GM23338 (cell line): ENCODE measurements at regions not wholly inside any gene's neighbourhood (a gene's known extent, or its start where the extent isn't known, plus 50 kb on each side); places are given as distances from the start of the nearest gene placed in this dataset.

Source experiments
- ATAC-seq: fragments of 200-7000 bp; cut with Tn5 transposase; 3 replicates; pipeline ENCODE4 v1.9.1; 2020
- DNase-seq: peaks from one replicate; pipeline ENCODE4 v3.0.0-alpha.2; 2015; ENCODE audit warnings: low spot score
- H2AFZ ChIP-seq: fragments of 200-600 bp; sonication (generic); 2 replicates; pipeline ENCODE4 v1.8.0; 2016; ENCODE audit warnings: antibody characterized with exemption, mild to moderate bottlenecking, moderate library complexity
- H3F3A ChIP-seq: fragments of 200-600 bp; sonication (generic); replicated peaks from 2 replicates; pipeline ENCODE4 v1.8.0; 2017; ENCODE audit warnings: antibody characterized with exemption, mixed run types, low read depth
- H3K27ac ChIP-seq: fragments of 200-600 bp; sonication (generic); 2 replicates; pipeline ENCODE4 v1.6.1; 2016; ENCODE audit warnings: low read depth
- H3K27me3 ChIP-seq: fragments of 200-600 bp; sonication (generic); 2 replicates; pipeline ENCODE4 v1.8.0; 2016; ENCODE audit warnings: mild to moderate bottlenecking, mixed run types, moderate library complexity; ENCODE audit not compliant: insufficient read depth
- H3K36me3 ChIP-seq: fragments of 200-600 bp; sonication (generic); 2 replicates; pipeline ENCODE4 v1.8.0; 2016; ENCODE audit warnings: mild to moderate bottlenecking; ENCODE audit not compliant: insufficient read depth
- H3K4me1 ChIP-seq: fragments of 200-600 bp; sonication (generic); 2 replicates; pipeline ENCODE4 v1.8.0; 2016; ENCODE audit warnings: mild to moderate bottlenecking, moderate library complexity; ENCODE audit not compliant: insufficient read depth
- H3K4me2 ChIP-seq: fragments of 200-600 bp; sonication (generic); 2 replicates; pipeline ENCODE4 v1.7.1; 2017; ENCODE audit warnings: mixed run types
- H3K4me3 ChIP-seq: fragments of 200-600 bp; sonication (generic); 2 replicates; pipeline ENCODE4 v1.6.1; 2016; ENCODE audit warnings: mixed run types
- H3K79me2 ChIP-seq: fragments of 200-600 bp; sonication (generic); replicated peaks from 2 replicates; pipeline ENCODE4 v1.8.0; 2017; ENCODE audit warnings: mild to moderate bottlenecking; ENCODE audit not compliant: insufficient read depth
- H3K9me2 ChIP-seq: fragments of 200-600 bp; sonication (generic); 2 replicates; pipeline ENCODE4 v1.8.0; 2017; ENCODE audit not compliant: insufficient read depth
- H4K20me1 ChIP-seq: fragments of 200-600 bp; sonication (generic); replicated peaks from 2 replicates; pipeline ENCODE4 v1.8.0; 2017; ENCODE audit warnings: mild to moderate bottlenecking; ENCODE audit not compliant: insufficient read depth
- H3K27ac Mint-ChIP-seq: 2 replicates; pipeline ENCODE4 v1.8.0; 2020; ENCODE audit warnings: inconsistent platforms, mild to moderate bottlenecking, moderate library complexity, mixed read lengths
- H3K27me3 Mint-ChIP-seq: 3 replicates; pipeline ENCODE4 v1.8.0; 2022; ENCODE audit warnings: low read depth, mild to moderate bottlenecking, moderate library complexity, mixed read lengths, inconsistent platforms; ENCODE audit not compliant: insufficient read depth, poor library complexity
- H3K36me3 Mint-ChIP-seq: 3 replicates; pipeline ENCODE4 v1.8.0; 2021; ENCODE audit warnings: low read depth, mild to moderate bottlenecking, inconsistent platforms, moderate library complexity, mixed read lengths
- H3K4me1 Mint-ChIP-seq: 3 replicates; pipeline ENCODE4 v1.8.0; 2020; ENCODE audit warnings: mild to moderate bottlenecking, inconsistent platforms, mixed read lengths
- H3K4me3 Mint-ChIP-seq: 3 replicates; pipeline ENCODE4 v1.8.0; 2021; ENCODE audit warnings: moderate library complexity, mild to moderate bottlenecking, inconsistent platforms, mixed read lengths
- H3K9me3 Mint-ChIP-seq: 3 replicates; pipeline ENCODE4 v1.8.0; 2020; ENCODE audit warnings: moderate library complexity, mild to moderate bottlenecking, inconsistent platforms, mixed read lengths
- CREB1 ChIP-seq: fragments of 250-450 bp; sonication (Bioruptor Pico); IDR thresholded peaks from 2 replicates; pipeline ENCODE4 v1.5.0; 2020; ENCODE audit warnings: low read depth, mild to moderate bottlenecking, moderate library complexity
- CTCF ChIP-seq, 2 experiments: fragments of 200-600 bp in 1 of 2; sonication (generic) in 1 of 2; conservative IDR thresholded peaks; 2 replicates each; pipeline versions ENCODE4 v1.5.1 to v1.6.1; 2016 to 2017; ENCODE audit warnings: antibody characterized with exemption in 2 of 2, low read depth in 2 of 2, mild to moderate bottlenecking in 2 of 2, moderate library complexity in 1 of 2
- EZH2 ChIP-seq: fragments of 200-600 bp; sonication (generic); IDR thresholded peaks from one replicate; pipeline ENCODE4 v1.8.0; 2017; ENCODE audit warnings: antibody characterized with exemption, mild to moderate bottlenecking, low read depth; ENCODE audit not compliant: unreplicated experiment
- EZH2phosphoT487 ChIP-seq: fragments of 200-600 bp; sonication (generic); IDR thresholded peaks from one replicate; pipeline ENCODE4 v1.8.1; 2018; ENCODE audit warnings: antibody characterized with exemption; ENCODE audit not compliant: unreplicated experiment
- JUNB ChIP-seq: IDR thresholded peaks from one replicate; pipeline ENCODE4 v1.6.1; 2016; ENCODE audit warnings: antibody characterized with exemption; ENCODE audit not compliant: unreplicated experiment
- NANOG ChIP-seq: IDR thresholded peaks from 2 replicates; pipeline ENCODE4 v1.6.1; 2016; ENCODE audit warnings: antibody characterized with exemption, borderline replicate concordance
- REST ChIP-seq: IDR thresholded peaks from one replicate; pipeline ENCODE4 v1.6.1; 2018; ENCODE audit warnings: antibody characterized with exemption; ENCODE audit not compliant: unreplicated experiment
- STAT1 ChIP-seq: IDR thresholded peaks from one replicate; pipeline ENCODE4 v1.6.1; 2016; ENCODE audit warnings: antibody characterized with exemption; ENCODE audit not compliant: unreplicated experiment
- ZNF114 ChIP-seq: fragments of 250-450 bp; sonication (Bioruptor Pico); IDR thresholded peaks from 2 replicates; pipeline ENCODE4 v1.5.0; 2020; ENCODE audit warnings: mild to moderate bottlenecking, moderate library complexity
- ZNF331 ChIP-seq: fragments of 250-450 bp; sonication (Bioruptor Pico); IDR thresholded peaks from 2 replicates; pipeline ENCODE4 v1.5.0; 2020; ENCODE audit warnings: low read depth, mild to moderate bottlenecking, moderate library complexity

GRCh38 chr7:111653846-111654245 lies 91.6 kb upstream of the IMMP2L start:
- H3F3A ChIP-seq: no peaks in the 10 kb centered on the region
- H3K36me3 ChIP-seq: no peaks in the 10 kb centered on the region
- Mint-ChIP-seq H3K27me3 (no peaks in the 10 kb centered on the region), H3K4me1 (no peaks in the 10 kb centered on the region), H3K9me3 (peaks cover 5% of the 10 kb centered on the region), H3K27ac (no peak overlapping the region), H3K36me3 (peaks cover 5% of the 10 kb centered on the region; the same call in 1 of the 3 replicates), H3K4me3 (no peak overlapping the region)
- TF ChIP-seq EZH2: no peak
- TF ChIP-seq NANOG: no peak
- no peak for TF ChIP-seq CREB1 (CRISPR knock-in tag)
- no peak for TF ChIP-seq STAT1
- TF ChIP-seq ZNF114 (CRISPR knock-in tag): no peak
- no peak for TF ChIP-seq REST
- TF ChIP-seq ZNF331 (CRISPR knock-in tag): no peak
- H3K4me3 ChIP-seq: no peak overlapping the region
- H3K4me2 ChIP-seq: no peak overlapping the region
- DNase-seq (no peak), ATAC-seq (no peak)
- H3K27ac ChIP-seq: no peak overlapping the region
- H3K27me3 ChIP-seq: no peaks in the 10 kb centered on the region
- H3K4me1 ChIP-seq: no peaks in the 10 kb centered on the region
- no peaks in the 10 kb centered on the region for H4K20me1 ChIP-seq
- no peaks in the 10 kb centered on the region for H3K9me2 ChIP-seq
- no peaks in the 10 kb centered on the region for H3K79me2 ChIP-seq
- H2AFZ ChIP-seq: no peak overlapping the region

GRCh38 chr7:111650456-111650999 lies 88.2 kb upstream of the IMMP2L start:
- peaks cover 12% of the 10 kb centered on the region for H3K36me3 Mint-ChIP-seq
- Histone ChIP-seq H3K9me2 (no peaks in the 10 kb centered on the region), H3K27ac (no peak overlapping the region), H3K27me3 (no peaks in the 10 kb centered on the region), H3F3A (no peaks in the 10 kb centered on the region), H3K79me2 (no peaks in the 10 kb centered on the region), H3K4me3 (no peak overlapping the region), H3K4me2 (no peak overlapping the region), H3K36me3 (no peaks in the 10 kb centered on the region; the same call in none of the 2 replicates), H4K20me1 (no peaks in the 10 kb centered on the region), H3K4me1 (no peaks in the 10 kb centered on the region), H2AFZ (no peak overlapping the region)
- H3K4me1 Mint-ChIP-seq: no peaks in the 10 kb centered on the region
- H3K4me3 Mint-ChIP-seq: no peak overlapping the region
- ATAC-seq (no peak), DNase-seq (no peak)
- H3K27ac Mint-ChIP-seq: no peak overlapping the region
- H3K9me3 Mint-ChIP-seq: peaks cover 18% of the 10 kb centered on the region
- H3K27me3 Mint-ChIP-seq: no peaks in the 10 kb centered on the region
- no peak for TF ChIP-seq NANOG
- TF ChIP-seq ZNF331 (CRISPR knock-in tag): no peak
- no peak for TF ChIP-seq STAT1
- no peak for TF ChIP-seq JUNB
- no peak for TF ChIP-seq EZH2phosphoT487
- TF ChIP-seq CTCF (conservative IDR thresholded peaks at IDR 0.05; ENCODE audit: low read depth in 2 of 2): no peak
- no peak for TF ChIP-seq EZH2
- TF ChIP-seq ZNF114 (CRISPR knock-in tag): no peak
